ENCODE measurements at regions not wholly inside any gene's neighbourhood (a gene's known extent, or its start where the extent isn't known, plus 50 kb on each side); places are given as distances from the start of the nearest gene placed in this dataset.

DNA sequence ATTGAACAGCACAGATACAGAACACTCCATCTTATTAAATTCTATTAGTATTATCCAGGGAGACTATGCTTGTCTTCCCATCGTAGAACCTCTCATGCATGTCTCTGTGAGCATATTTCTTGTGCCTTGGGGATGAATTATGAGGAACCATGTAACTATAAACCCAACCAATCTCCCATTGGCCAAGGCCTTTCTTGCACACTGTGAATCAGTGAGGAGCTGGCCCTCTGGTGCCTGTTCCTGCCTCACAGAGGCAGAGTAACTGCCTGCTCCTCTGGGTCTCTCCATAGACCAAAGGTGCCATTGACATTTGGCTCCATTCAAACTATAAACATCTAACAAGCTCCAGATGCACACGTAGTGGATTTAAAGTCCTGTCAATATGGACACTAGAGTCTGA, 190.4 kb downstream of the ENC1 start:
- WGBS, 2 experiments (ENCODE audit: extremely low coverage in 1 of 2, insufficient coverage in 1 of 2, insufficient read length in 1 of 2, insufficient replicate concordance in 2 of 2, low coverage in 1 of 2, low lambda C conversion rate in 2 of 2, missing lambda C conversion rate in 1 of 2) = 93% methylated on average over 2 of the region's 2 CpGs; no CpG with 5 or more reads in 1 of the 2 experiments
- CTCF ChIA-PET (ENCODE audit: partially characterized antibody) = interaction anchor here (0.9 kb wide), 1 partner anchor 12 kb away, joined by 3 read pairs; no protein-coding TSS in a partner anchor
- no peak for FAIRE-seq

More for the DNA sequence above, 190.4 kb downstream of the ENC1 start:
- Histone ChIP-seq H2BK12ac (ENCODE audit: low read depth, low read length) (no peak overlapping the region), H3K4me2 (ENCODE audit: insufficient read depth in 1 of 2, low read depth in 2 of 2, low read length in 2 of 2) (no peak overlapping the region), H3K36me3 (ENCODE audit: control insufficient read depth in 2 of 4, insufficient read depth in 4 of 4, low read length in 3 of 4) (no peaks in the 10 kb centered on the region), H4K5ac (ENCODE audit: insufficient read length, low read depth, low read length) (no peak overlapping the region), H3K9me3 (ENCODE audit: insufficient read depth in 2 of 2, low read depth in 1 of 2, low read length in 1 of 2) (no peaks in the 10 kb centered on the region), H2BK15ac (ENCODE audit: low read length) (no peak overlapping the region), H2BK5ac (ENCODE audit: low read depth, low read length) (no peak overlapping the region), H3K79me2 (ENCODE audit: control insufficient read depth in 1 of 2, insufficient read depth in 2 of 2, low read length in 2 of 2) (no peaks in the 10 kb centered on the region), H3K4me1 (replicated peaks in 1 of 4; ENCODE audit: control insufficient read depth in 3 of 4, insufficient read depth in 4 of 4, low read length in 3 of 4) (no peaks in the 10 kb centered on the region; a peak in 1 of 7 replicates), H3K79me1 (ENCODE audit: low read depth, low read length) (no peaks in the 10 kb centered on the region), H3K4ac (replicated peaks; ENCODE audit: insufficient read length, low read depth, low read length) (no peak overlapping the region), H3K23me2 (ENCODE audit: low read depth, low read length) (no peaks in the 10 kb centered on the region), H3K9ac (replicated peaks in 1 of 4; ENCODE audit: extremely low read depth in 1 of 4, low read depth in 3 of 4, low read length in 3 of 4) (no peak overlapping the region), H3K18ac (ENCODE audit: extremely low read depth, low read length) (no peak overlapping the region), H4K91ac (replicated peaks; ENCODE audit: insufficient read length, low read length) (no peak overlapping the region), H2AFZ (ENCODE audit: low read length) (no peak overlapping the region), H3K14ac (ENCODE audit: insufficient read length) (no peak overlapping the region), H4K8ac (ENCODE audit: extremely low read depth, insufficient read depth, low read length) (no peak overlapping the region), H3K4me3 (ENCODE audit: extremely low read depth in 1 of 4, insufficient read depth in 2 of 4, low read depth in 3 of 4, low read length in 4 of 4) (no peak overlapping the region), H2BK120ac (replicated peaks; ENCODE audit: low read depth, low read length) (no peak overlapping the region), H2AK5ac (ENCODE audit: low read depth, low read length) (no peak overlapping the region), H2BK20ac (ENCODE audit: low read length) (no peak overlapping the region), H3K27me3 (replicated peaks in 1 of 4; ENCODE audit: control insufficient read depth in 3 of 4, extremely low read depth in 1 of 4, insufficient read depth in 3 of 4, low read length in 3 of 4) (no peaks in the 10 kb centered on the region), H3K23ac (ENCODE audit: insufficient read length) (no peak overlapping the region), H4K20me1 (replicated peaks in 1 of 2; ENCODE audit: control insufficient read depth in 1 of 2, insufficient read depth in 2 of 2, low read length in 2 of 2) (no peaks in the 10 kb centered on the region), H3K56ac (replicated peaks; ENCODE audit: insufficient read length, low read depth, low read length) (no peak overlapping the region), H3K27ac (ENCODE audit: low read depth, low read length) (no peak overlapping the region)
- POLR2A ChIA-PET (ENCODE audit: partially characterized antibody) = no interaction called here
- DNase-seq (ENCODE audit: low read depth in 1 of 2, low spot score in 2 of 2) = no peak
- no peak for TF ChIP-seq SP1 (IDR thresholded peaks at IDR 0.05; ENCODE audit: low read depth, low read length)
- TF ChIP-seq CBX8 (IDR thresholded peaks at IDR 0.05; ENCODE audit: borderline replicate concordance, low read depth, low read length) = no peak
- no peak for TF ChIP-seq CTBP2 (IDR thresholded peaks at IDR 0.05; ENCODE audit: borderline replicate concordance, insufficient read depth, insufficient read length, low read length)
- TF ChIP-seq SP2 (IDR thresholded peaks at IDR 0.05; ENCODE audit: low read length) = no peak
- TF ChIP-seq RAD21 (IDR thresholded peaks at IDR 0.05 in 1 of 2, conservative IDR thresholded peaks at IDR 0.05 in 1 of 2; ENCODE audit: low read depth in 2 of 2, low read length in 2 of 2) = no peak
- TF ChIP-seq EZH2 (IDR thresholded peaks at IDR 0.05; ENCODE audit: low read depth, low read length, severe bottlenecking) = no peak
- TF ChIP-seq POLR2AphosphoS5 (IDR thresholded peaks at IDR 0.05; ENCODE audit: low read depth, low read length) = no peak
- no peak for TF ChIP-seq KDM4A (IDR thresholded peaks at IDR 0.05; ENCODE audit: low read depth, low read length, severe bottlenecking)
- TF ChIP-seq, protein P1, sequence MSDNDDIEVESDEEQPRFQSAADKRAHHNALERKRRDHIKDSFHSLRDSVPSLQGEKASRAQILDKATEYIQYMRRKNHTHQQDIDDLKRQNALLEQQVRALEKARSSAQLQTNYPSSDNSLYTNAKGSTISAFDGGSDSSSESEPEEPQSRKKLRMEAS (IDR thresholded peaks at IDR 0.05) = no peak
- no peak for TF ChIP-seq BCL11A (IDR thresholded peaks at IDR 0.05; ENCODE audit: low read depth in 2 of 2, low read length in 2 of 2)
- no peak for TF ChIP-seq BRCA1 (IDR thresholded peaks at IDR 0.05; ENCODE audit: low read depth, low read length)
- TF ChIP-seq SIRT6 (IDR thresholded peaks at IDR 0.05; ENCODE audit: low read length) = no peak
- TF ChIP-seq ZNF274 (IDR thresholded peaks at IDR 0.05; ENCODE audit: borderline replicate concordance, extremely low read depth, low read length) = no peak
- TF ChIP-seq TAF7 (optimal IDR thresholded peaks at IDR 0.05; ENCODE audit: borderline replicate concordance, low read depth, low read length) = no peak
- no peak for TF ChIP-seq CREB1 (IDR thresholded peaks at IDR 0.05)
- TF ChIP-seq GTF2F1 (IDR thresholded peaks at IDR 0.05; ENCODE audit: borderline replicate concordance, low read depth, low read length) = no peak
